H1 (cell line): ENCODE measurements at regions not wholly inside any gene's neighbourhood (a gene's known extent, or its start where the extent isn't known, plus 50 kb on each side); places are given as distances from the start of the nearest gene placed in this dataset.
A peak's percentile ranks its signal among the peaks of the same experiment; 100 is the strongest.

ENCODE experiments used
- CTCF ChIA-PET: fragments of 300-600 bp; sonication (Branson Sonifier 250); formaldehyde crosslinking; loops from one replicate; lab custom pipeline; 2021; ENCODE audit not compliant: partially characterized antibody; lab: Charles Lee
- POLR2A ChIA-PET: fragments of 300-600 bp; sonication (Branson Sonifier 250); formaldehyde crosslinking; loops from one replicate; lab custom pipeline; 2021; ENCODE audit warnings: inconsistent platforms; ENCODE audit not compliant: partially characterized antibody; lab: Charles Lee
- DNase-seq, 2 experiments: peaks; one replicate each; pipeline versions ENCODE4 v3.0.0 to v3.0.0-alpha.2; 2010 to 2022; ENCODE audit warnings: low spot score in 2 of 2, low read depth in 1 of 2, mixed read lengths in 1 of 2
- FAIRE-seq: peaks from 2 replicates; lab custom pipeline; 2011; peaks lifted over from hg19 to GRCh38; lab: Jason Lieb, UNC
- H2AFZ ChIP-seq: 2 replicates; pipeline ENCODE4 v1.8.1; 2012; ENCODE audit warnings: low read length, inconsistent platforms
- H2AK5ac ChIP-seq: 2 replicates; pipeline ENCODE4 v1.6.1; 2013; ENCODE audit warnings: low read depth, low read length
- H2BK120ac ChIP-seq: replicated peaks from 2 replicates; pipeline ENCODE3; 2013; ENCODE audit warnings: low read depth, low read length, inconsistent platforms
- H2BK12ac ChIP-seq: 2 replicates; pipeline ENCODE4 v1.6.1; 2013; ENCODE audit warnings: low read depth, low read length
- H2BK15ac ChIP-seq: 2 replicates; pipeline ENCODE4 v1.6.1; 2013; ENCODE audit warnings: low read length
- H2BK20ac ChIP-seq: 2 replicates; pipeline ENCODE4 v1.6.1; 2013; ENCODE audit warnings: low read length
- H2BK5ac ChIP-seq: 2 replicates; pipeline ENCODE4 v1.6.1; 2013; ENCODE audit warnings: low read depth, low read length
- H3K14ac ChIP-seq: 2 replicates; pipeline ENCODE4 v1.6.1; 2013; ENCODE audit warnings: inconsistent platforms; ENCODE audit not compliant: insufficient read length
- H3K18ac ChIP-seq: 2 replicates; pipeline ENCODE4 v1.6.1; 2013; ENCODE audit warnings: low read length; ENCODE audit errors: extremely low read depth
- H3K23ac ChIP-seq: 2 replicates; pipeline ENCODE4 v1.6.1; 2013; ENCODE audit warnings: inconsistent platforms; ENCODE audit not compliant: insufficient read length
- H3K23me2 ChIP-seq: 2 replicates; pipeline ENCODE4 v1.6.1; 2013; ENCODE audit warnings: low read depth, low read length
- H3K27ac ChIP-seq: 2 replicates; pipeline ENCODE4 v1.6.1; 2011; ENCODE audit warnings: low read depth, low read length, inconsistent platforms
- H3K27me3 ChIP-seq, 4 experiments: replicated peaks in 1 of 4; 1 replicate in 1 of 4; 2 replicates in 3 of 4; pipeline versions ENCODE4 v1.6.1 to v1.8.1; 2011 to 2013; ENCODE audit warnings: low read length in 3 of 4, mild to moderate bottlenecking in 3 of 4, inconsistent platforms in 2 of 4, mixed read lengths in 2 of 4, moderate library complexity in 1 of 4; ENCODE audit not compliant: control insufficient read depth in 3 of 4, insufficient read depth in 3 of 4; ENCODE audit errors: extremely low read depth in 1 of 4
- H3K36me3 ChIP-seq, 4 experiments: 2 replicates each; pipeline versions ENCODE4 v1.6.1 to v1.8.1; 2011 to 2013; ENCODE audit warnings: mild to moderate bottlenecking in 4 of 4, low read length in 3 of 4, moderate library complexity in 2 of 4, control low read depth in 1 of 4, inconsistent platforms in 1 of 4; ENCODE audit not compliant: insufficient read depth in 4 of 4, control insufficient read depth in 2 of 4
- H3K4ac ChIP-seq: replicated peaks from 2 replicates; pipeline ENCODE3; 2013; ENCODE audit warnings: low read length, low read depth, mixed read lengths, inconsistent platforms; ENCODE audit not compliant: insufficient read length
- H3K4me1 ChIP-seq, 4 experiments: replicated peaks in 1 of 4; 1 replicate in 1 of 4; 2 replicates in 3 of 4; pipeline versions ENCODE4 v1.6.1 to v1.8.1; 2011 to 2013; ENCODE audit warnings: low read length in 3 of 4, inconsistent platforms in 2 of 4, mixed read lengths in 1 of 4; ENCODE audit not compliant: insufficient read depth in 4 of 4, control insufficient read depth in 3 of 4
- H3K4me2 ChIP-seq, 2 experiments: 2 replicates each; pipeline versions ENCODE4 v1.6.1 to v1.8.1; 2011 to 2013; ENCODE audit warnings: low read depth in 2 of 2, low read length in 2 of 2, control low read depth in 1 of 2, inconsistent platforms in 1 of 2, mild to moderate bottlenecking in 1 of 2; ENCODE audit not compliant: insufficient read depth in 1 of 2
- H3K4me3 ChIP-seq, 4 experiments: fragments of 200-600, 300-600 bp in 1 of 4; sonication (generic), shearing (Covaris generic), sonication (Bioruptor Twin) in 1 of 4; 2 replicates each; pipeline versions ENCODE4 v1.5.1 to v1.8.1; 2011 to 2016; ENCODE audit warnings: low read length in 4 of 4, low read depth in 3 of 4, control low read depth in 2 of 4, inconsistent platforms in 2 of 4, mild to moderate bottlenecking in 2 of 4, mixed read lengths in 1 of 4, moderate library complexity in 1 of 4; ENCODE audit not compliant: insufficient read depth in 2 of 4; ENCODE audit errors: extremely low read depth in 1 of 4
- H3K56ac ChIP-seq: replicated peaks from 2 replicates; pipeline ENCODE3; 2013; ENCODE audit warnings: low read depth, mild to moderate bottlenecking, mixed read lengths, low read length, inconsistent platforms; ENCODE audit not compliant: insufficient read length
- H3K79me1 ChIP-seq: 2 replicates; pipeline ENCODE4 v1.6.1; 2013; ENCODE audit warnings: low read depth, low read length, control low read depth
- H3K79me2 ChIP-seq, 2 experiments: 2 replicates each; pipeline versions ENCODE4 v1.6.1 to v1.8.1; 2012 to 2013; ENCODE audit warnings: low read length in 2 of 2, mild to moderate bottlenecking in 2 of 2, inconsistent platforms in 1 of 2; ENCODE audit not compliant: insufficient read depth in 2 of 2, control insufficient read depth in 1 of 2
- H3K9ac ChIP-seq, 4 experiments: replicated peaks in 1 of 4; 1 replicate in 1 of 4; 2 replicates in 3 of 4; pipeline versions ENCODE4 v1.6.1 to v1.8.1; 2011 to 2013; ENCODE audit warnings: low read depth in 3 of 4, low read length in 3 of 4, control low read depth in 2 of 4, mild to moderate bottlenecking in 2 of 4, moderate library complexity in 2 of 4, inconsistent platforms in 1 of 4; ENCODE audit errors: extremely low read depth in 1 of 4
- H3K9me3 ChIP-seq, 2 experiments: 2 replicates each; pipeline versions ENCODE4 v1.6.1 to v1.8.1; 2012 to 2013; ENCODE audit warnings: mild to moderate bottlenecking in 2 of 2, moderate library complexity in 2 of 2, control low read depth in 1 of 2, inconsistent platforms in 1 of 2, low read depth in 1 of 2, low read length in 1 of 2, mixed read lengths in 1 of 2; ENCODE audit not compliant: insufficient read depth in 2 of 2
- H4K20me1 ChIP-seq, 2 experiments: replicated peaks in 1 of 2; 2 replicates each; pipeline versions ENCODE3 to v1.8.1; 2011 to 2013; ENCODE audit warnings: inconsistent platforms in 2 of 2, low read length in 2 of 2, mild to moderate bottlenecking in 1 of 2; ENCODE audit not compliant: insufficient read depth in 2 of 2, control insufficient read depth in 1 of 2
- H4K5ac ChIP-seq: 2 replicates; pipeline ENCODE4 v1.6.1; 2013; ENCODE audit warnings: low read length, low read depth, mixed read lengths, inconsistent platforms; ENCODE audit not compliant: insufficient read length
- H4K8ac ChIP-seq: 2 replicates; pipeline ENCODE4 v1.8.0; 2013; ENCODE audit warnings: mild to moderate bottlenecking, moderate library complexity, low read length, inconsistent platforms; ENCODE audit not compliant: insufficient read depth; ENCODE audit errors: extremely low read depth
- H4K91ac ChIP-seq: replicated peaks from 2 replicates; pipeline ENCODE3; 2013; ENCODE audit warnings: low read length, mixed read lengths, inconsistent platforms; ENCODE audit not compliant: insufficient read length
- CEBPB ChIP-seq: IDR thresholded peaks from 2 replicates; pipeline ENCODE4 v1.6.1; 2012; ENCODE audit warnings: low read depth, low read length
- FOSL1 ChIP-seq: IDR thresholded peaks from 2 replicates; pipeline ENCODE4 v1.6.1; 2011; ENCODE audit warnings: mild to moderate bottlenecking, low read depth, low read length, moderate library complexity; ENCODE audit not compliant: insufficient read depth
- GABPA ChIP-seq: IDR thresholded peaks from 2 replicates; pipeline ENCODE4 v1.6.1; 2011; ENCODE audit warnings: mild to moderate bottlenecking, low read length, moderate library complexity, borderline replicate concordance; ENCODE audit not compliant: insufficient read depth
- GTF2F1 ChIP-seq: IDR thresholded peaks from 2 replicates; pipeline ENCODE4 v1.6.1; 2012; ENCODE audit warnings: low read depth, low read length, improper control_type of control experiment, borderline replicate concordance
- MAFK ChIP-seq: IDR thresholded peaks from 2 replicates; pipeline ENCODE4 v1.6.1; 2012; ENCODE audit warnings: low read depth, mild to moderate bottlenecking, improper control_type of control experiment, low read length
- POU5F1 ChIP-seq: IDR thresholded peaks from 2 replicates; pipeline ENCODE4 v1.6.1; 2011; ENCODE audit warnings: low read depth, mild to moderate bottlenecking, low read length, moderate library complexity
- RNF2 ChIP-seq: fragments of 200-900, 300-1000 bp; sonication (generic); IDR thresholded peaks from 2 replicates; pipeline ENCODE4 v1.7.1; 2016; ENCODE audit warnings: borderline replicate concordance, low read depth, mild to moderate bottlenecking, antibody characterized with exemption, low read length; ENCODE audit not compliant: poor library complexity, severe bottlenecking; ENCODE audit errors: missing control alignments
- SP1 ChIP-seq: IDR thresholded peaks from 2 replicates; pipeline ENCODE4 v1.6.1; 2011; ENCODE audit warnings: low read depth, low read length
- YY1 ChIP-seq: IDR thresholded peaks from 2 replicates; pipeline ENCODE4 v1.6.1; 2011; ENCODE audit warnings: low read depth, mild to moderate bottlenecking, low read length
- ZNF274 ChIP-seq: IDR thresholded peaks from 2 replicates; pipeline ENCODE4 v1.7.0; 2012; ENCODE audit warnings: low read length, borderline replicate concordance; ENCODE audit errors: extremely low read depth
- WGBS, 2 experiments: shearing (Covaris generic) in 1 of 2; methylation state at CpG; one replicate each; pipeline versions ENCODE4 v1.1.6 to v1.1.7; 2013 to 2015; ENCODE audit warnings: low lambda C conversion rate in 2 of 2, mixed read lengths in 2 of 2, inconsistent platforms in 1 of 2, low coverage in 1 of 2, missing lambda C conversion rate in 1 of 2; ENCODE audit not compliant: insufficient replicate concordance in 2 of 2, insufficient coverage in 1 of 2, insufficient read length in 1 of 2; ENCODE audit errors: extremely low coverage in 1 of 2, missing lambda C conversion rate in 1 of 2; 5-methylcytosine and 5-hydroxymethylcytosine counted together
- TF ChIP-seq, protein P1 (sequence below): IDR thresholded peaks from 2 replicates; pipeline ENCODE4 v1.6.1; 2012; ENCODE audit warnings: inconsistent platforms
- TF ChIP-seq, protein P2 (sequence below): IDR thresholded peaks from 2 replicates; pipeline ENCODE4 v1.6.1; 2011; ENCODE audit warnings: low read depth, mild to moderate bottlenecking, low read length; ENCODE audit not compliant: insufficient read depth

DNA sequence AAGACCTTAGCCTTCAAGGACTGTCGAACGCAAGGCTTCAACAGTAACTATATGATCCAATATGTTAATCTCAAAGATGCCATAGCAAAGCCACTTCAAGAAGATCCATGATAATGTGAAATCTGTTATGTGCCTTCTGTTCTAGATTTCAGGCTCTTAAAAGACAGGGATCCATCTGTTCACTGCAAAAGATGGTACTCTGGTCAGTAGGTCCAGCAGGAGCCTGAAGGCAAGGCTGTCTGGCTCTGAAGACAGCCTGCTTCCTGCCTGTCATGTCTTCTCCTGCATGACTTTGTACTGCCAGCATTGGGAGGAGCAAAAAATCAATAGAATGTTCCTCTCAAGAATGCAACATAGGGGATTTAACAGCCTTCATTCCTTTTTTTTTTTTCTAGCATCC is 270.8 kb upstream of the PARD3B start:
- Histone ChIP-seq H3K23me2 (no peaks in the 10 kb centered on the region), H3K4ac (no peak overlapping the region), H2BK20ac (no peak overlapping the region; the same call in 1 of the 2 replicates), H3K18ac (no peak overlapping the region), H3K79me1 (no peaks in the 10 kb centered on the region), H3K9me3 (peaks cover 5 to 10% of the 10 kb centered on the region in 2 experiments; a peak in 3 of 4 replicates), H3K9ac (no peak overlapping the region), H3K79me2 (no peaks in the 10 kb centered on the region), H3K4me2 (no peak overlapping the region), H3K23ac (no peak overlapping the region), H3K56ac (no peak overlapping the region), H3K27me3 (no peaks in the 10 kb centered on the region), H4K91ac (peak overlapping the region; percentile 57), H4K8ac (no peak overlapping the region), H4K20me1 (no peaks in the 10 kb centered on the region), H2BK12ac (no peak overlapping the region), H2BK15ac (no peak overlapping the region), H2BK120ac (no peak overlapping the region), H4K5ac (no peak overlapping the region), H3K4me1 (peaks cover 6 to 14% (median 10%) of the 10 kb centered on the region in 4 experiments; a peak in 4 of 7 replicates), H3K27ac (no peak overlapping the region), H3K14ac (no peak overlapping the region), H2AFZ (no peak overlapping the region), H2AK5ac (no peak overlapping the region), H2BK5ac (peak overlapping the region; percentile 6; the same call in 1 of the 2 replicates), H3K36me3 (peaks cover 0 to 3% (median 0%) of the 10 kb centered on the region in 4 experiments; a peak in 2 of 8 replicates), H3K4me3 (no peak overlapping the region)
- FAIRE-seq: no peak
- ChIA-PET POLR2A (no interaction called here), CTCF (interaction anchor here (1.0 to 2.0 kb wide), 2 partner anchors 7 to 15 kb away, joined by 3 to 5 read pairs; no protein-coding TSS in a partner anchor)
- no peak for DNase-seq
- TF ChIP-seq, protein P1, sequence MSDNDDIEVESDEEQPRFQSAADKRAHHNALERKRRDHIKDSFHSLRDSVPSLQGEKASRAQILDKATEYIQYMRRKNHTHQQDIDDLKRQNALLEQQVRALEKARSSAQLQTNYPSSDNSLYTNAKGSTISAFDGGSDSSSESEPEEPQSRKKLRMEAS: no peak
- no peak for TF ChIP-seq FOSL1
- TF ChIP-seq, protein P2, sequence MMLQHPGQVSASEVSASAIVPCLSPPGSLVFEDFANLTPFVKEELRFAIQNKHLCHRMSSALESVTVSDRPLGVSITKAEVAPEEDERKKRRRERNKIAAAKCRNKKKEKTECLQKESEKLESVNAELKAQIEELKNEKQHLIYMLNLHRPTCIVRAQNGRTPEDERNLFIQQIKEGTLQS: no peak
- TF ChIP-seq RNF2: no peak
- TF ChIP-seq MAFK: no peak
- no peak for TF ChIP-seq YY1
- no peak for TF ChIP-seq GTF2F1
- no peak for TF ChIP-seq ZNF274
- TF ChIP-seq POU5F1: no peak
- TF ChIP-seq CEBPB: no peak
- no peak for TF ChIP-seq GABPA
- TF ChIP-seq SP1: no peak
- WGBS, 2 experiments: 83% methylated on average over 2 of the region's 2 CpGs; no CpG with 5 or more reads in 1 of the 2 experiments
